ENCODE measurements at regions not wholly inside any gene's neighbourhood (a gene's known extent, or its start where the extent isn't known, plus 50 kb on each side); places are given as distances from the start of the nearest gene placed in this dataset.

- no peaks in the 10 kb centered on the region for H3K9me3 ChIP-seq (ENCODE audit: control insufficient read depth, insufficient read depth, low read length)
- no peak overlapping the region for H3K27ac ChIP-seq (ENCODE audit: low read length)
- H3K27me3 ChIP-seq (ENCODE audit: control insufficient read depth, insufficient read depth, low read length): no peaks in the 10 kb centered on the region
- no peaks in the 10 kb centered on the region for H3K36me3 Mint-ChIP-seq
- 97% methylated on average over 2 of the region's 2 CpGs for WGBS (ENCODE audit: insufficient coverage)
- no peak overlapping the region for H3K4me3 ChIP-seq (ENCODE audit: low read length)
- no peak overlapping the region for H3K27ac Mint-ChIP-seq
- no peaks in the 10 kb centered on the region for H3K36me3 ChIP-seq (ENCODE audit: control insufficient read depth, insufficient read depth, low read length)
- TF ChIP-seq, protein P1, sequence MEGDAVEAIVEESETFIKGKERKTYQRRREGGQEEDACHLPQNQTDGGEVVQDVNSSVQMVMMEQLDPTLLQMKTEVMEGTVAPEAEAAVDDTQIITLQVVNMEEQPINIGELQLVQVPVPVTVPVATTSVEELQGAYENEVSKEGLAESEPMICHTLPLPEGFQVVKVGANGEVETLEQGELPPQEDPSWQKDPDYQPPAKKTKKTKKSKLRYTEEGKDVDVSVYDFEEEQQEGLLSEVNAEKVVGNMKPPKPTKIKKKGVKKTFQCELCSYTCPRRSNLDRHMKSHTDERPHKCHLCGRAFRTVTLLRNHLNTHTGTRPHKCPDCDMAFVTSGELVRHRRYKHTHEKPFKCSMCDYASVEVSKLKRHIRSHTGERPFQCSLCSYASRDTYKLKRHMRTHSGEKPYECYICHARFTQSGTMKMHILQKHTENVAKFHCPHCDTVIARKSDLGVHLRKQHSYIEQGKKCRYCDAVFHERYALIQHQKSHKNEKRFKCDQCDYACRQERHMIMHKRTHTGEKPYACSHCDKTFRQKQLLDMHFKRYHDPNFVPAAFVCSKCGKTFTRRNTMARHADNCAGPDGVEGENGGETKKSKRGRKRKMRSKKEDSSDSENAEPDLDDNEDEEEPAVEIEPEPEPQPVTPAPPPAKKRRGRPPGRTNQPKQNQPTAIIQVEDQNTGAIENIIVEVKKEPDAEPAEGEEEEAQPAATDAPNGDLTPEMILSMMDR (IDR thresholded peaks at IDR 0.05): no peak
- H3K4me1 Mint-ChIP-seq: no peaks in the 10 kb centered on the region
- no peak overlapping the region for H3K4me3 Mint-ChIP-seq
- H3K27me3 Mint-ChIP-seq (ENCODE audit: low read depth in 2 of 2): no peaks in the 10 kb centered on the region
- intact Hi-C loops (cut with micrococcal nuclease): no loop called here
- ATAC-seq: no peak
- peaks cover 4 to 8% of the 10 kb centered on the region in 2 donors for H3K9me3 Mint-ChIP-seq
- no peaks in the 10 kb centered on the region for H3K4me1 ChIP-seq (ENCODE audit: control insufficient read depth, insufficient read depth, low read length)
- DNase-seq: no peak
Observed at GRCh38 chr7:41467596-41467995, 235.3 kb downstream of the INHBA start.

DNA sequence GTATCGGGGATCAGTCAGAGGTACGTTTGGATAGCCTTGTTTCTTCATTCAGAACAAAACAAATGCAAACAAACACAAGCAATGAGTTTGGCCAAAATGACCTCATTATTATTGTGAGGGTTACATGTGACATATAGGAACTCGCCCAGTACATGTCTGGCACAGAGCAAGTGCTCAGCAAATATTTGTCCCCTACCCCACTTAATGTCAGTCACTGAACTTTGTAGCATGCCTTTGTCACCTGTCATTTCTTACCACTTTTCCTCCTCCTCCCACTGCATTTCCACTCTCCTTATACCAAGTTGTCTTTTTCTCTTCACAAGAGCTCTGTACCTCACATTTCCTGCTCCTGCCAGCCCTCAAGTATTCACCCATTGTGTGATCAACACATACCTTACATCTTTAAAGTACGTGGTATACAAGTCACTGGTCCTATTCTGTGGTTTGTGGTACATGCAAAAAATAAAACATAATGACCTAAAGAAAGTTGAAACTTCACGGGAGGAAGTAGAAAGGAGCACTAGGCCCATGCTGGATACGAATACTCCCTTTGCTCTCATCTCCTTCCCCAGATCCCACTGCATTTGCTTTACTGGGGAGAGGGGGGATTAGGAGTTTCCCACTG lies 236.0 kb downstream of the INHBA start:
- intact Hi-C loops (cut with micrococcal nuclease): no loop called here
- H3K27me3 Mint-ChIP-seq (ENCODE audit: low read depth in 2 of 2): no peaks in the 10 kb centered on the region
- H3K4me1 ChIP-seq (ENCODE audit: control insufficient read depth, insufficient read depth, low read length): no peaks in the 10 kb centered on the region

DNA sequence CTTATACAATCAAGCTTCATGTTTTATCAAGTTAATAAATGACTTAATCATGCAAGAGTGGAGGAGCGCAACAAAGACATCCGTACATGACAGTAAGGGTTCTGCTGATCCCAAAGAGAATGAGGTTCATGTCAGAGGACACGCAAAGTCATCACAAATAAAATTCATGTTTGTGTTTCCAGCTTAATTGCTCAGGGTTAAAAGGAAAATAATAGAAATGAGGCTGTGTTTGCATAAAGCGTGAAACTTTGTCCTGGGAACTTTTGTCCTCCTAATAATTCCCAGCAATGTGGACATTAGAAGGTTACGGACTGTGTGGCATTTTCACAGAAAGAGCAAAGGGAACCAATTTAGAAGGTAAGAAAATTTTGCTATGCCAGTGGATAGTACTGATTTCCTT lies 237.3 kb downstream of the INHBA start:
- Histone ChIP-seq H3K4me3 (ENCODE audit: low read length) (no peak overlapping the region), H3K27me3 (ENCODE audit: control insufficient read depth, insufficient read depth, low read length) (no peaks in the 10 kb centered on the region), H3K36me3 (ENCODE audit: control insufficient read depth, insufficient read depth, low read length) (no peaks in the 10 kb centered on the region), H3K4me1 (ENCODE audit: control insufficient read depth, insufficient read depth, low read length) (no peaks in the 10 kb centered on the region), H3K9me3 (ENCODE audit: control insufficient read depth, insufficient read depth, low read length) (no peaks in the 10 kb centered on the region), H3K27ac (ENCODE audit: low read length) (no peak overlapping the region)
- intact Hi-C loops (cut with micrococcal nuclease): no loop called here
- no peaks in the 10 kb centered on the region for H3K4me1 Mint-ChIP-seq
- no peaks in the 10 kb centered on the region for H3K36me3 Mint-ChIP-seq
- H3K9me3 Mint-ChIP-seq: peaks cover 4 to 8% of the 10 kb centered on the region in 2 donors
- no peak overlapping the region for H3K4me3 Mint-ChIP-seq
- WGBS (ENCODE audit: insufficient coverage): 94% methylated on average over 5 of the region's 5 CpGs
- no peak overlapping the region for H3K27ac Mint-ChIP-seq
- DNase-seq (no peak), ATAC-seq (no peak)
- TF ChIP-seq, protein P1 (IDR thresholded peaks at IDR 0.05): no peak
- H3K27me3 Mint-ChIP-seq (ENCODE audit: low read depth in 2 of 2): no peaks in the 10 kb centered on the region

More for the DNA sequence above, 236.0 kb downstream of the INHBA start:
- H3K27me3 ChIP-seq (ENCODE audit: control insufficient read depth, insufficient read depth, low read length): no peaks in the 10 kb centered on the region
- ATAC-seq: no peak
- WGBS (ENCODE audit: insufficient coverage): 39% methylated on average over 2 of the region's 6 CpGs
- Mint-ChIP-seq H3K27ac (no peak overlapping the region), H3K9me3 (peaks cover 4 to 10% of the 10 kb centered on the region in 2 donors), H3K4me1 (no peaks in the 10 kb centered on the region), H3K4me3 (no peak overlapping the region), H3K36me3 (no peaks in the 10 kb centered on the region)
- no peak for DNase-seq
- no peaks in the 10 kb centered on the region for H3K36me3 ChIP-seq (ENCODE audit: control insufficient read depth, insufficient read depth, low read length)
- TF ChIP-seq, protein P1 (IDR thresholded peaks at IDR 0.05): no peak
- no peak overlapping the region for H3K27ac ChIP-seq (ENCODE audit: low read length)
- H3K4me3 ChIP-seq (ENCODE audit: low read length): no peak overlapping the region
- H3K9me3 ChIP-seq (ENCODE audit: control insufficient read depth, insufficient read depth, low read length): no peaks in the 10 kb centered on the region

All from natural killer cell (primary cell).